Bronchial epithelial cell (primary cell): ENCODE measurements at regions not wholly inside any gene's neighbourhood (a gene's known extent, or its start where the extent isn't known, plus 50 kb on each side); places are given as distances from the start of the nearest gene placed in this dataset.
A peak's percentile ranks its signal among the peaks of the same experiment; 100 is the strongest.

Source experiments
- DNase-seq: peaks from one replicate; pipeline ENCODE4 v3.0.0-alpha.2; 2010; ENCODE audit warnings: low read depth
- FAIRE-seq: peaks from 2 replicates; lab custom pipeline; 2011; peaks lifted over from hg19 to GRCh38; lab: Jason Lieb, UNC
- H3K27me3 ChIP-seq: 2 replicates; pipeline ENCODE4 v1.5.1; 2011; ENCODE audit warnings: low read length; ENCODE audit not compliant: control insufficient read depth, insufficient read depth
- H3K36me3 ChIP-seq: 2 replicates; pipeline ENCODE4 v1.5.1; 2011; ENCODE audit warnings: low read length; ENCODE audit not compliant: control insufficient read depth, insufficient read depth
- H3K4me3 ChIP-seq: 2 replicates; pipeline ENCODE4 v1.5.1; 2011; ENCODE audit warnings: mild to moderate bottlenecking, low read depth, low read length, control low read depth
- TF ChIP-seq, protein P1 (sequence below): IDR thresholded peaks from 2 replicates; pipeline ENCODE4 v1.5.1; 2011; ENCODE audit warnings: mild to moderate bottlenecking, moderate library complexity, low read length, control low read depth, inconsistent platforms; ENCODE audit not compliant: insufficient read depth, severe bottlenecking

DNA sequence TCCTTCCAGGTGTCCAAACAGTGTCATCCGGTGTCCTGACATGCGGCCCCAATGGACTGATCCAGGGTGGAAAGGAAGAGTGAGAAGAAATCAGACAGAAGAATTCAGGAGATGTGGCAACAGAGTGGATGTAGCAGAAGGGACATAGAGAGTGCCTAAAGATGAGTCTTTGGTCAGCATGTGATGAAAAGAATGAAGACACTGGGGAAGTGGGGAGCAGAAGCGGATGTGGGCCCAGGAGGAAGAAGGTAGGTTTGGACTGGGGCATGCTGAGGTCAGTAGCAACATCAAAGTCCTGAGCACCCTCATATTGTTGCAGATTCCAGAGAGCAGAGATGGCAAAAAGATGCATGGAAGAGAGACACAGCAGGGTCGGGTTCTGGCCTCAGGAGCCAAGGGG lies 71.8 kb upstream of the STEAP1B start:
- FAIRE-seq (no peak), DNase-seq (no peak)
- Histone ChIP-seq H3K36me3 (no peaks in the 10 kb centered on the region), H3K4me3 (no peak overlapping the region), H3K27me3 (no peaks in the 10 kb centered on the region)
- TF ChIP-seq, protein P1, sequence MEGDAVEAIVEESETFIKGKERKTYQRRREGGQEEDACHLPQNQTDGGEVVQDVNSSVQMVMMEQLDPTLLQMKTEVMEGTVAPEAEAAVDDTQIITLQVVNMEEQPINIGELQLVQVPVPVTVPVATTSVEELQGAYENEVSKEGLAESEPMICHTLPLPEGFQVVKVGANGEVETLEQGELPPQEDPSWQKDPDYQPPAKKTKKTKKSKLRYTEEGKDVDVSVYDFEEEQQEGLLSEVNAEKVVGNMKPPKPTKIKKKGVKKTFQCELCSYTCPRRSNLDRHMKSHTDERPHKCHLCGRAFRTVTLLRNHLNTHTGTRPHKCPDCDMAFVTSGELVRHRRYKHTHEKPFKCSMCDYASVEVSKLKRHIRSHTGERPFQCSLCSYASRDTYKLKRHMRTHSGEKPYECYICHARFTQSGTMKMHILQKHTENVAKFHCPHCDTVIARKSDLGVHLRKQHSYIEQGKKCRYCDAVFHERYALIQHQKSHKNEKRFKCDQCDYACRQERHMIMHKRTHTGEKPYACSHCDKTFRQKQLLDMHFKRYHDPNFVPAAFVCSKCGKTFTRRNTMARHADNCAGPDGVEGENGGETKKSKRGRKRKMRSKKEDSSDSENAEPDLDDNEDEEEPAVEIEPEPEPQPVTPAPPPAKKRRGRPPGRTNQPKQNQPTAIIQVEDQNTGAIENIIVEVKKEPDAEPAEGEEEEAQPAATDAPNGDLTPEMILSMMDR, result no peak

DNA sequence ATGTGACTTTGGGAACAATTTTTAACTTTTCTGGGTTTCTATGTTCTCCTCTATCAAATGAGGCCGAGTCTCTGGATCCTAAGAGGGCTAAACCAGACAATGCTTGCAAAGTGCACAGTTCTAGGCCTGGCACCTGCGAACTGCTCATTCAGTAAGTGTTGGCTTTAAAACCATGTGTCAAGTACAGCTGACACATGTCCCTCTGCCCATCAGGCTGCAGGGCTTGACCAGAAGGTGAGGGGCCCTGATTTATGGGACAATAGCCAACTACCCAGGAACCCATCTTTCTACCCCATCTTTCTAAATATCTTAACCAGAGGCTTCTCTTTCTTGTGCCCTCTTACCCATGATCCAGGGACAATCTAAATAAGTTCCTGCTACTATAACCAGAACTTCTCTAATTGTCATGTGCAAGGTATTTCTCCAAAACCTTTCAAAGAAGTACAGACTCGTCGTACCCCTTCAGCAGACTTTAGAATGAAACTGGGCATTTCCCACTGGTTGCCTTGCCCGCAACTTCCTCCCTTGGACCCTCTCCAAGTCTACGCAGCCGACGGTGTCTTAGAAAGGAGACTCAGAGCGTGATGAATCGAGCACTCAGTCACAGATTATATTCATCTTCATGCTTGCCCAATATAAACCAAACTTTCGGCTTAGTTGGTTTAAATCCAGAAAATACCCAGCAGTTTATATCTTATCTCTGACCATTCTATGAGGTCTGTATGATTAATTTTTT lies 69.8 kb upstream of the STEAP1B start:
- TF ChIP-seq, protein P1, result no peak
- H3K4me3 ChIP-seq, result no peak overlapping the region
- FAIRE-seq, result no peak
- H3K27me3 ChIP-seq, result no peaks in the 10 kb centered on the region
- no peaks in the 10 kb centered on the region for H3K36me3 ChIP-seq
- DNase-seq, result no peak

DNA sequence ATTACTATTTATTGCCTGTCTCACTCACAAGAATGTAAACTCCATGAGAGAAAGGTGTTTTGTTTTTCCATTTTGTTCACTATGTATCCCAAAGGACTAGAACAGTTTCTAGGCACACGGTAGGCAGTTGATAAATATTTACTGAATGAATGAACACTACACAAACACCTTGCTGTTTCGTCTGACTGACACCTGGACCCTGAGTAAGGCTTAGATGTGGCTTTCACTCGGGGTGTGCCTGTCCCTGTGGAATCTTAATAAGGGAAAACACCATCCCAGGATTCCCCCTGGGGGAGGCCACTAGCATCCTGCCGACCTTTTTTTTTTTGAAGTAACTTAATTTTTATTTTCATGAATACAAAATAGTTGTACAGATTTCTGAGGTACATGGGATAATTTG lies 66.6 kb upstream of the STEAP1B start:
- FAIRE-seq, result no peak
- Histone ChIP-seq H3K27me3 (peaks cover 2% of the 10 kb centered on the region), H3K4me3 (no peak overlapping the region), H3K36me3 (no peaks in the 10 kb centered on the region)
- DNase-seq, result no peak
- TF ChIP-seq, protein P1, result no peak

DNA sequence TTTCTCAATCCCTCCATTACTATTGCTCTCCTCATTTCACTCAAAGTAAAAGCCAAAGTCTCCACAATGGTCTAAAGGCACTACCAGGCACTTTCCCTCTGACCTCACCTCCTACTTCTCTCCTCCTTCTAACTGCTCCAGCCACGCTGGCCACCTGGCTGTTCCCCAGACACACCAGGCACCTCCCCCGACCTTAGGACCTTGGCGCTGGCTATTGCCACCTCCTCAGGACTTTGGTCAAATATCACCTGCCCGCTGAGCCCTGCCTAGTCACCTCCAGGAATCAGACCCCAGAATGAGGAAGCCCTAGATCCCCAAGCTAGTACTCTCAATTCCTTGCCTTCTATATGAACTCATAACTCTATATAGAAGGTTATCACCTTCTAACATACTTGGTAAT lies 66.2 kb upstream of the STEAP1B start:
- TF ChIP-seq, protein P1, result no peak
- no peaks in the 10 kb centered on the region for H3K36me3 ChIP-seq
- H3K27me3 ChIP-seq, result peaks cover 2% of the 10 kb centered on the region
- DNase-seq (no peak), FAIRE-seq (no peak)
- H3K4me3 ChIP-seq, result no peak overlapping the region

DNA sequence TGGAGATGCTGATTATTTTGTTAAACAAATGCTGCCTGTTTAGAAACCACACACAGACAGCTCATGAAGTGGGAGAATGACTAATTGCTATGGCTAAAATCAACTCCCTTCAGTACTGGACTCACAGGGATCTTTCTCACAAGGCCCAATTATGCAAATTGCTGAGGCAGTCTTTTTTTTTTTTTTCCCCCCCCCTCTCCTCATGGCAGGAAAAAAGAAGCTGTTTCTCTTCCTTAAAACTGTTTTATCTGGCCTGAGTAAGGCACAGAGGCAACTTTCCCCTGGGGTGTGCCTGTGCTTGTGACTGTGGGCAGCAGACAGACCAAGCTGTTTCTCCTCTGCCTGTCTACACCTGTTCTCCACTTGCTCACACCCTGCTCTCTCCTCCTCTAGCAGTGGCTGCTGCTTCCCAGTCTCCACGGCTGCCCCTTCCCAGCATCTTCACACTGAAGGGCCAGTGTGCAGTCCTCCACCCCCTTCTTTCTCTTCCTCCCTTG lies 65.4 kb upstream of the STEAP1B start:
- TF ChIP-seq, protein P1, result no peak
- no peaks in the 10 kb centered on the region for H3K36me3 ChIP-seq
- no peak overlapping the region for H3K4me3 ChIP-seq
- H3K27me3 ChIP-seq, result peaks cover 2% of the 10 kb centered on the region
- DNase-seq, result peak; percentile 94
- FAIRE-seq, result no peak
